A549 (cell line): ENCODE measurements at regions not wholly inside any gene's neighbourhood (a gene's known extent, or its start where the extent isn't known, plus 50 kb on each side); places are given as distances from the start of the nearest gene placed in this dataset.

Experiments used
- ATAC-seq, 2 experiments: fragments of 200-7000 bp in 1 of 2; fragments of >200 bp in 1 of 2; cut with Nextera tagmentation in 1 of 2; cut with Tn5 transposase in 1 of 2; 3 replicates each; pipeline versions ENCODE4 v1.8.0 to v1.9.1; 2018 to 2020; ENCODE audit warnings: mild to moderate bottlenecking in 1 of 2, moderate library complexity in 1 of 2
- CTCF ChIA-PET: fragments of 300-600 bp; sonication (Branson Sonifier 250); formaldehyde crosslinking; extraction: SDS; loops from one replicate; lab custom pipeline; 2021; ENCODE audit warnings: antibody characterized with exemption, inconsistent platforms; lab: Yijun Ruan, JAX
- POLR2A ChIA-PET: fragments of 350-600 bp; formaldehyde crosslinking; extraction: SDS; loops from one replicate; lab custom pipeline; 2021; ENCODE audit warnings: antibody characterized with exemption, inconsistent platforms; lab: Yijun Ruan, JAX
- DNase-seq, 2 experiments: peaks; one replicate each; pipeline versions ENCODE4 v3.0.0 to v3.0.0-alpha.2; 2011 to 2016; ENCODE audit warnings: low read depth in 1 of 2, low spot score in 1 of 2
- FAIRE-seq: peaks from 2 replicates; lab custom pipeline; 2011; peaks lifted over from hg19 to GRCh38; lab: Jason Lieb, UNC
- H3K27ac ChIP-seq, 2 experiments: fragments of >200 bp; sonication (Bioruptor Twin); formaldehyde crosslinking; 3 replicates each; pipeline ENCODE4 v1.5.1; 2016 to 2017
- H3K4me1 ChIP-seq: fragments of >200 bp; sonication (Bioruptor Twin); formaldehyde crosslinking; 3 replicates; pipeline ENCODE4 v1.6.1; 2016
- H3K4me2 ChIP-seq: fragments of >200 bp; sonication (Bioruptor Twin); formaldehyde crosslinking; 3 replicates; pipeline ENCODE4 v1.6.1; 2016
- H3K4me3 ChIP-seq: fragments of >200 bp; sonication (Bioruptor Twin); formaldehyde crosslinking; 3 replicates; pipeline ENCODE4 v1.5.1; 2016
- H3K9me3 ChIP-seq: fragments of >200 bp; sonication (Bioruptor Twin); formaldehyde crosslinking; 3 replicates; pipeline ENCODE4 v1.6.1; 2016
- BCL3 ChIP-seq: fragments of >200 bp; sonication (Bioruptor Twin); formaldehyde crosslinking; IDR thresholded peaks from 3 replicates; pipeline ENCODE4 v1.6.1; 2016
- BHLHE40 ChIP-seq: IDR thresholded peaks from 2 replicates; pipeline ENCODE4 v1.6.1; 2012; ENCODE audit warnings: low read depth, low read length, inconsistent platforms
- CBX8 ChIP-seq: fragments of 200-600 bp; sonication (generic); IDR thresholded peaks from 2 replicates; pipeline ENCODE4 v1.6.1; 2016
- CHD2 ChIP-seq: fragments of 150-350 bp; IDR thresholded peaks from 2 replicates; pipeline ENCODE4 v1.6.1; 2014; ENCODE audit warnings: low read length; ENCODE audit not compliant: partially characterized antibody
- E2F6 ChIP-seq: IDR thresholded peaks from 2 replicates; pipeline ENCODE4 v1.6.1; 2012; ENCODE audit warnings: low read depth, borderline replicate concordance
- EHF ChIP-seq: fragments of 250-450 bp; sonication (Bioruptor Pico); IDR thresholded peaks from 2 replicates; pipeline ENCODE4 v1.5.0; 2020; ENCODE audit warnings: mild to moderate bottlenecking
- FOSB ChIP-seq: fragments of 250-450 bp; sonication (Bioruptor Pico); IDR thresholded peaks from 2 replicates; pipeline ENCODE4 v1.5.0; 2020; ENCODE audit warnings: mild to moderate bottlenecking, moderate library complexity
- GATA3 ChIP-seq: IDR thresholded peaks from 2 replicates; pipeline ENCODE4 v1.6.1; 2012; ENCODE audit warnings: borderline replicate concordance
- HDAC2 ChIP-seq: fragments of 200-600 bp; sonication (generic); IDR thresholded peaks from 2 replicates; pipeline ENCODE4 v1.6.1; 2016
- HEYL ChIP-seq: fragments of 250-450 bp; sonication (Bioruptor Pico); IDR thresholded peaks from 2 replicates; pipeline ENCODE4 v1.8.0; 2021; ENCODE audit warnings: mild to moderate bottlenecking, moderate library complexity
- HOXA7 ChIP-seq: fragments of 250-450 bp; sonication (Bioruptor Pico); IDR thresholded peaks from 2 replicates; pipeline ENCODE4 v1.5.0; 2020; ENCODE audit warnings: mild to moderate bottlenecking, moderate library complexity
- JUN ChIP-seq, 2 experiments: fragments of >200 bp; sonication (Bioruptor Twin); formaldehyde crosslinking; IDR thresholded peaks; 2 replicates in 1 of 2; 3 replicates in 1 of 2; pipeline ENCODE4 v1.6.1; 2016 to 2017
- KDM1A ChIP-seq: fragments of 200-600 bp; sonication (generic); IDR thresholded peaks from 2 replicates; pipeline ENCODE4 v1.6.1; 2016; ENCODE audit warnings: low read depth, mild to moderate bottlenecking
- MAFK ChIP-seq: fragments of 450-650 bp; IDR thresholded peaks from 2 replicates; pipeline ENCODE4 v1.6.1; 2014; ENCODE audit not compliant: partially characterized antibody
- NR3C1 ChIP-seq: fragments of >200 bp; sonication (Bioruptor Twin); formaldehyde crosslinking; IDR thresholded peaks from 3 replicates; pipeline ENCODE4 v1.6.1; 2017
- PBX3 ChIP-seq: IDR thresholded peaks from 2 replicates; pipeline ENCODE4 v1.6.1; 2012
- PHF8 ChIP-seq: fragments of 200-600 bp; sonication (generic); IDR thresholded peaks from 2 replicates; pipeline ENCODE4 v1.6.1; 2016; ENCODE audit warnings: low read depth, mild to moderate bottlenecking, antibody characterized with exemption, moderate library complexity, borderline replicate concordance
- RAD21 ChIP-seq, 2 experiments: fragments of >200 bp in 1 of 2; sonication (Bioruptor Twin) in 1 of 2; formaldehyde crosslinking in 1 of 2; IDR thresholded peaks in 1 of 2; conservative IDR thresholded peaks in 1 of 2; 2 replicates in 1 of 2; 3 replicates in 1 of 2; pipeline ENCODE4 v1.6.1; 2012 to 2018; ENCODE audit warnings: inconsistent platforms in 1 of 2
- REST ChIP-seq: fragments of 200-600 bp; sonication (generic); IDR thresholded peaks from 2 replicates; pipeline ENCODE4 v1.6.1; 2016; ENCODE audit warnings: antibody characterized with exemption, mild to moderate bottlenecking, moderate library complexity
- TFCP2L1 ChIP-seq: fragments of 250-450 bp; sonication (Bioruptor Pico); IDR thresholded peaks from 2 replicates; pipeline ENCODE4 v1.5.0; 2021; ENCODE audit warnings: mild to moderate bottlenecking
- TP53 ChIP-seq: fragments of 250-450 bp; sonication (Bioruptor Pico); IDR thresholded peaks from 2 replicates; pipeline ENCODE4 v1.5.0; 2021; ENCODE audit warnings: mild to moderate bottlenecking, moderate library complexity
- ZNF302 ChIP-seq: fragments of 250-450 bp; sonication (Bioruptor Pico); IDR thresholded peaks from 2 replicates; pipeline ENCODE4 v1.9.0; 2021; ENCODE audit warnings: inconsistent platforms, mild to moderate bottlenecking, moderate library complexity
- ZSCAN20 ChIP-seq: fragments of 250-450 bp; sonication (Bioruptor Pico); IDR thresholded peaks from 2 replicates; pipeline ENCODE4 v1.8.0; 2022; ENCODE audit warnings: mild to moderate bottlenecking, moderate library complexity
- WGBS: methylation state at CpG from one replicate; pipeline ENCODE4 v1.1.6; 2017; ENCODE audit errors: missing lambda C conversion rate; 5-methylcytosine and 5-hydroxymethylcytosine counted together

GRCh38 chr14:96683562-96684289, 113.5 kb upstream of the VRK1 start:
- no peak for DNase-seq
- TF ChIP-seq BCL3 (no peak), HOXA7 (CRISPR knock-in tag) (no peak), ZNF302 (CRISPR knock-in tag) (no peak), PBX3 (no peak), RAD21 (conservative IDR thresholded peaks at IDR 0.05 in 1 of 2, IDR thresholded peaks at IDR 0.05 in 1 of 2) (no peak), PHF8 (no peak), E2F6 (no peak), ZSCAN20 (CRISPR knock-in tag) (no peak), FOSB (CRISPR knock-in tag) (no peak), TFCP2L1 (CRISPR knock-in tag) (no peak), BHLHE40 (no peak), CHD2 (no peak), HEYL (CRISPR knock-in tag) (no peak), EHF (CRISPR knock-in tag) (no peak), JUN (IDR thresholded peaks at IDR 0.05) (no peak), KDM1A (no peak), REST (no peak), NR3C1 (no peak), CBX8 (no peak), MAFK (no peak)
- POLR2A ChIA-PET = no interaction called here

GRCh38 chr14:96686126-96686525, 111.1 kb upstream of the VRK1 start:
- TF ChIP-seq HDAC2 = no peak
- no peak for TF ChIP-seq TP53 (CRISPR knock-in tag)
- TF ChIP-seq GATA3 = no peak
- ATAC-seq = no peak
- 15% methylated on average over 3 of the region's 3 CpGs for WGBS
- H3K4me2 ChIP-seq = no peak overlapping the region
- DNase-seq = no peak
- H3K27ac ChIP-seq = no peak overlapping the region
- POLR2A ChIA-PET = no interaction called here
- no peaks in the 10 kb centered on the region for H3K4me1 ChIP-seq
- CTCF ChIA-PET = no interaction called here
- no peak overlapping the region for H3K4me3 ChIP-seq
- no peaks in the 10 kb centered on the region for H3K9me3 ChIP-seq
- no peak for FAIRE-seq

More at GRCh38 chr14:96683562-96684289, 113.5 kb upstream of the VRK1 start:
- FAIRE-seq = no peak
- Histone ChIP-seq H3K4me2 (no peak overlapping the region), H3K27ac (no peak overlapping the region), H3K9me3 (no peaks in the 10 kb centered on the region), H3K4me3 (no peak overlapping the region), H3K4me1 (no peaks in the 10 kb centered on the region)
- CTCF ChIA-PET = interaction anchor here (1.0 kb wide), 1 partner anchor 14 kb away, joined by 3 read pairs; no protein-coding TSS in a partner anchor
- peak in 1 of 2 experiments; percentile 37; a peak in 2 of 6 replicates for ATAC-seq
- WGBS = 20% methylated on average over 8 of the region's 8 CpGs
